Tibial nerve (tissue), 4 donors: ENCODE measurements at regions not wholly inside any gene's neighbourhood (a gene's known extent, or its start where the extent isn't known, plus 50 kb on each side); places are given as distances from the start of the nearest gene placed in this dataset.

Experiments
- EP300 ChIP-seq, 2 donors: sonication (generic); formaldehyde crosslinking; IDR thresholded peaks; one replicate each; pipeline ENCODE4 v1.6.1; 2017; ENCODE audit warnings: antibody characterized with exemption in 2 of 2, mild to moderate bottlenecking in 1 of 2
- POLR2A ChIP-seq, 2 donors: fragments of 450-650 bp; IDR thresholded peaks; one replicate each; pipeline ENCODE4 v1.6.1; 2017; ENCODE audit warnings: antibody characterized with exemption in 2 of 2, mild to moderate bottlenecking in 2 of 2, moderate library complexity in 2 of 2
- TF ChIP-seq, protein P1 (sequence below), 5 experiments: fragments of 200-600 bp in 3 of 5; fragments of 450-650 bp in 2 of 5; sonication (generic) in 3 of 5; IDR thresholded peaks; one replicate each; pipeline ENCODE4 v1.5.1; 2016 to 2019; ENCODE audit warnings: antibody characterized with exemption in 5 of 5, mild to moderate bottlenecking in 3 of 5, moderate library complexity in 2 of 5

DNA sequence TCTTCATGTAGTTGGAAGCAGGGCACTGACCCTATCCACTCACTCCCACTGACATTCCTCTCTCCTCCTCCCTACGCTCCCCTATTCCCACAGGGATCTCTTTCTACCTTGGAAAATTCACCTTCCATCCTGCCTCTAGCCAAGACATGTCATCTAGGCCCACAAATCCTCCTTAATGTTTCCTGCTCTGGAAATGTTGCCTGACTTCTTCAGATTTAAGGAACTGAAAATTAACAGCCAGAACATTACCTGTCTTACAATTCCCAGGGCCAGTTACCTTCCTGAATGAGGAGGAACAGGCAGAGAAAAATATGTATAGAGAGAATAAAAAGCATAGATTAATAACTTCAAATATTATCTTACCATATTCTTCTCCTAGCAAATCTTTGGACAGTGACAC, 147.3 kb downstream of the MRPL39 start:
- TF ChIP-seq POLR2A (IDR thresholded peaks at IDR 0.05) (no peak), EP300 (IDR thresholded peaks at IDR 0.05) (no peak)
- TF ChIP-seq, protein P1, sequence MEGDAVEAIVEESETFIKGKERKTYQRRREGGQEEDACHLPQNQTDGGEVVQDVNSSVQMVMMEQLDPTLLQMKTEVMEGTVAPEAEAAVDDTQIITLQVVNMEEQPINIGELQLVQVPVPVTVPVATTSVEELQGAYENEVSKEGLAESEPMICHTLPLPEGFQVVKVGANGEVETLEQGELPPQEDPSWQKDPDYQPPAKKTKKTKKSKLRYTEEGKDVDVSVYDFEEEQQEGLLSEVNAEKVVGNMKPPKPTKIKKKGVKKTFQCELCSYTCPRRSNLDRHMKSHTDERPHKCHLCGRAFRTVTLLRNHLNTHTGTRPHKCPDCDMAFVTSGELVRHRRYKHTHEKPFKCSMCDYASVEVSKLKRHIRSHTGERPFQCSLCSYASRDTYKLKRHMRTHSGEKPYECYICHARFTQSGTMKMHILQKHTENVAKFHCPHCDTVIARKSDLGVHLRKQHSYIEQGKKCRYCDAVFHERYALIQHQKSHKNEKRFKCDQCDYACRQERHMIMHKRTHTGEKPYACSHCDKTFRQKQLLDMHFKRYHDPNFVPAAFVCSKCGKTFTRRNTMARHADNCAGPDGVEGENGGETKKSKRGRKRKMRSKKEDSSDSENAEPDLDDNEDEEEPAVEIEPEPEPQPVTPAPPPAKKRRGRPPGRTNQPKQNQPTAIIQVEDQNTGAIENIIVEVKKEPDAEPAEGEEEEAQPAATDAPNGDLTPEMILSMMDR (IDR thresholded peaks at IDR 0.05): no peak
